Naive thymus-derived CD4-positive, alpha-beta T cell (primary cell): ENCODE measurements at regions not wholly inside any gene's neighbourhood (a gene's known extent, or its start where the extent isn't known, plus 50 kb on each side); places are given as distances from the start of the nearest gene placed in this dataset.
A peak's percentile ranks its signal among the peaks of the same experiment; 100 is the strongest.

ENCODE experiments used
- ATAC-seq: fragments of 150-1000 bp; cut with Tn5 transposase; 2 replicates; pipeline ENCODE4 v1.10.0; 2021; ENCODE audit warnings: mild to moderate bottlenecking, moderate library complexity
- CTCF ChIA-PET: fragments of 350-600 bp; sonication (Branson Sonifier 250); formaldehyde crosslinking; loops from one replicate; lab custom pipeline; 2021; ENCODE audit warnings: antibody characterized with exemption; lab: Charles Lee
- POLR2A ChIA-PET: fragments of 350-600 bp; sonication (Branson Sonifier 250); formaldehyde crosslinking; loops from one replicate; lab custom pipeline; 2021; ENCODE audit warnings: antibody characterized with exemption, inconsistent platforms; lab: Charles Lee
- DNase-seq, 9 donors: peaks; one replicate each; pipeline versions ENCODE4 v3.0.0 to v3.0.0-alpha.2; 2020 to 2022; ENCODE audit warnings: mixed read lengths in 1 of 9
- H3K27ac ChIP-seq: one replicate; pipeline ENCODE4 v1.7.0; 2013; ENCODE audit warnings: mild to moderate bottlenecking, low read depth, low read length, moderate library complexity
- H3K27me3 ChIP-seq, 2 donors: one replicate each; pipeline ENCODE4 v1.7.0; 2013; ENCODE audit warnings: low read length in 2 of 2, mild to moderate bottlenecking in 2 of 2, moderate library complexity in 2 of 2; ENCODE audit not compliant: control insufficient read depth in 2 of 2, insufficient read depth in 2 of 2
- H3K36me3 ChIP-seq, 3 experiments: 1 replicate in 2 of 3; 2 replicates in 1 of 3; pipeline ENCODE4 v1.7.0; 2013; ENCODE audit warnings: low read length in 3 of 3, mild to moderate bottlenecking in 3 of 3, moderate library complexity in 1 of 3; ENCODE audit not compliant: insufficient read depth in 3 of 3, control insufficient read depth in 2 of 3
- H3K4me1 ChIP-seq, 2 donors: one replicate each; pipeline ENCODE4 v1.7.0; 2013; ENCODE audit warnings: low read length in 2 of 2, mild to moderate bottlenecking in 2 of 2, moderate library complexity in 1 of 2; ENCODE audit not compliant: control insufficient read depth in 2 of 2, insufficient read depth in 2 of 2
- H3K4me3 ChIP-seq: 2 replicates; pipeline ENCODE4 v1.7.0; 2013; ENCODE audit warnings: mild to moderate bottlenecking, low read length
- H3K9me3 ChIP-seq, 3 experiments: 1 replicate in 2 of 3; 2 replicates in 1 of 3; pipeline ENCODE4 v1.7.0; 2013; ENCODE audit warnings: low read length in 3 of 3; ENCODE audit not compliant: control insufficient read depth in 2 of 3
- H3K27ac Mint-ChIP-seq, 9 donors: one replicate each; pipeline ENCODE4 v1.8.0; 2020 to 2022; ENCODE audit warnings: mixed read lengths in 9 of 9, mild to moderate bottlenecking in 8 of 9, moderate library complexity in 5 of 9, inconsistent platforms in 2 of 9
- H3K27me3 Mint-ChIP-seq, 5 donors: one replicate each; pipeline ENCODE4 v1.8.0; 2021 to 2022; ENCODE audit warnings: mixed read lengths in 5 of 5, mild to moderate bottlenecking in 1 of 5
- H3K36me3 Mint-ChIP-seq, 5 donors: one replicate each; pipeline ENCODE4 v1.8.0; 2020 to 2022; ENCODE audit warnings: mixed read lengths in 5 of 5, mild to moderate bottlenecking in 3 of 5, inconsistent platforms in 1 of 5
- H3K4me1 Mint-ChIP-seq, 7 donors: one replicate each; pipeline ENCODE4 v1.8.0; 2020 to 2022; ENCODE audit warnings: mixed read lengths in 7 of 7, mild to moderate bottlenecking in 3 of 7, inconsistent platforms in 1 of 7
- H3K4me3 Mint-ChIP-seq, 10 donors: one replicate each; pipeline ENCODE4 v1.8.0; 2020 to 2022; ENCODE audit warnings: mild to moderate bottlenecking in 10 of 10, mixed read lengths in 10 of 10, moderate library complexity in 6 of 10, inconsistent platforms in 2 of 10
- H3K9me3 Mint-ChIP-seq, 11 donors: one replicate each; pipeline ENCODE4 v1.8.0; 2020 to 2022; ENCODE audit warnings: mixed read lengths in 11 of 11, mild to moderate bottlenecking in 4 of 11, inconsistent platforms in 1 of 11, moderate library complexity in 1 of 11
- intact Hi-C, 2 donors: fragments of 100-400 bp; cut with micrococcal nuclease; formaldehyde crosslinking; loops; one replicate each; pipeline ENCODE4 v1.15.1; 2023

DNA sequence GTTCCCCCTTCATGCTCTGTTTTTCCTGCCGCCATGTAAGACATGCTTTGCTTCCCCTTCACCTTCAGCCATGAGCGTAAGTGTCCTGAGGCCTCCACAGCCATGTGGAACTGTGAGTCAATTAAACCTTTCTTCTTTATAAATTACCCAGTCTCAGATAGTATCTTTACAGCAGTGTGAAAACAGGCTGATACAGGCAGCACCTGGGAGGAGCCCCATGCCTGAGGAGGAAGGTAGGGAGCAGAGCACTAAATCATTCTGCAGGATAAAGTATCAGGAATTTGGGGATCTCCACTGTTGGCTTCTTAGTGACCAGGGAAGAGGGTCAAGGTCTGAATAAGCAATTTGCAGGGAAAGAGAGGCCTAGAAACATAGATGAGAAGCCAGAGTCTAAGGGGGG is 78.0 kb downstream of the KCNF1 start:
- no peak overlapping the region for H3K4me3 ChIP-seq
- CTCF ChIA-PET: no interaction called here
- ATAC-seq (no peak), DNase-seq (no peak)
- H3K4me3 Mint-ChIP-seq: no peak overlapping the region
- peaks cover 0 to 6% (median 2%) of the 10 kb centered on the region in 5 donors for H3K27me3 Mint-ChIP-seq
- H3K4me1 ChIP-seq: no peaks in the 10 kb centered on the region
- no peaks in the 10 kb centered on the region for H3K9me3 Mint-ChIP-seq
- peak overlapping the region in 1 of 9 donors; percentile 8 for H3K27ac Mint-ChIP-seq
- H3K4me1 Mint-ChIP-seq: no peaks in the 10 kb centered on the region
- no peaks in the 10 kb centered on the region for H3K9me3 ChIP-seq
- no peaks in the 10 kb centered on the region for H3K36me3 Mint-ChIP-seq
- H3K36me3 ChIP-seq: no peaks in the 10 kb centered on the region
- no peaks in the 10 kb centered on the region for H3K27me3 ChIP-seq
- POLR2A ChIA-PET: no interaction called here
- no peak overlapping the region for H3K27ac ChIP-seq
- intact Hi-C loops: no loop called here

DNA sequence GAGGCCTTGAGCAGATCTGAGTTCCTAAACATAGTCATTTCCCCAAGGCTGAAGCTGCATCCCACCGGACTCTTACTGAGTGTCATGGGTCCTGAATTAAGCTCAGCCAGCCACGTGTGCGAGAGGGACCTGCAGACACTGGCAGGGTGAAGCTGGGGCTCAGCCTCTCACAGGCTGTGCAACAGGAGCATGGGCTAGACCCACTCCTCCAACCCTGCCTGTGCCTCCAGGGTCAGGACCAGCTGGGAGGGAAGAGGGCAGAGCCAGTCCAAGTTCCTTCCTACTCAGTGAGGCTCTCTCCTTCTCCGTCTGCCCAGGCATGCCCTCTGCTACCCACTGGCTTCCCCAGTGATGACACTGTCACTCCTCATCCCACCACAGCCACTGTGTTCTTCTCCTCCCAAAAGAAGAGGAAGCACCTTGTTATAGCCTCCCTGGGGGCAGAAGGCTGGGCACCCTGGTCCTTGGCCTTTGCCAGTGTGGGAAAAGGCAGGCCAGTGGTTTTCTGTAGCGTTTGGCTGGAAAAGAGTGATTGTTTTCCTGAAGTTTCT is 78.9 kb downstream of the KCNF1 start:
- POLR2A ChIA-PET: no interaction called here
- DNase-seq (no peak), ATAC-seq (no peak)
- Histone ChIP-seq H3K4me3 (no peak overlapping the region), H3K27me3 (no peaks in the 10 kb centered on the region), H3K36me3 (no peaks in the 10 kb centered on the region), H3K9me3 (no peaks in the 10 kb centered on the region), H3K27ac (no peak overlapping the region), H3K4me1 (no peaks in the 10 kb centered on the region)
- CTCF ChIA-PET: no interaction called here
- intact Hi-C loops: no loop called here
- Mint-ChIP-seq H3K27me3 (peaks cover 0 to 6% (median 2%) of the 10 kb centered on the region in 5 donors), H3K4me3 (no peak overlapping the region), H3K27ac (no peak overlapping the region), H3K9me3 (peaks cover 0 to 1% (median 0%) of the 10 kb centered on the region in 11 donors), H3K36me3 (no peaks in the 10 kb centered on the region), H3K4me1 (no peaks in the 10 kb centered on the region)

DNA sequence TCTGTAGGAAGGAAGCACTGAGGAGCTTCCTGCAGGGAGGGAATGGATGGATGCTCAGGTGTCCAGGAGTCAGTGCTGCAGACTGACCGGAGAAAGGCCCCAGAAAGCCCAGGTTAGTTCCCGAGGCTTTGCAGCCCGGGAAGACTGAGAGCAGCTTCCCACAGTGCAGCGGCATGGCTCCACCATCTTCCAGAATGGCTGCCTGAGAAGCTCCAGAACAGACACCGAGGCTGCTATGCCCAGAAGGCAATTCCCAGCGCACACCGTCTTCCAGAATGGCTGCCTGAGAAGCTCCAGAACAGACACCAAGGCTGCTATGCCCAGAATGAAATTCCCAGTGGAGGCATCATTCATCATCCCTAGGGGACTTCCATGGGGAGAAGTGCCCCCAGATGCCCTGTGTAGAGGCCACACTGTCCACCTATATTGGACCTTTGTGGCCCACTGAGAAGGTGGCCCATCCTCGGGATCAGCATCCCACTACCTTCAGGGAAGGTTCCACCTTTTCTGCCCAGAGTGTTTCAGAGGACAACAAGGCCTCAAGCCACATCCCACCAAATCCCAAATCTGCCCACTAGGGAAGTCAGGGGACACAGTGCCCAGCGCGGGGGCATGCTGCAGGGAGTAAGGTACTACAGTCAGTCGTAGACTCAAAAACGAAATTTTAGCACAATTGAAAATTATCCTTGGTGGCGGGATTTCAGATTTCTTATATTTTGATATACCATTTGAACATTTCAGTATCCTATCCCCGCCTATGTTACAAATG is 80.5 kb downstream of the KCNF1 start:
- H3K27me3 Mint-ChIP-seq: peaks cover 0 to 6% (median 2%) of the 10 kb centered on the region in 5 donors
- ATAC-seq (no peak), DNase-seq (no peak)
- no peaks in the 10 kb centered on the region for H3K9me3 ChIP-seq
- H3K36me3 Mint-ChIP-seq: no peaks in the 10 kb centered on the region
- H3K9me3 Mint-ChIP-seq: peaks cover 0 to 2% (median 0%) of the 10 kb centered on the region in 11 donors
- no peaks in the 10 kb centered on the region for H3K36me3 ChIP-seq
- intact Hi-C loops: no loop called here
- H3K27me3 ChIP-seq: no peaks in the 10 kb centered on the region
- H3K27ac ChIP-seq: no peak overlapping the region
- H3K4me3 ChIP-seq: no peak overlapping the region
- no peaks in the 10 kb centered on the region for H3K4me1 Mint-ChIP-seq
- H3K4me1 ChIP-seq: no peaks in the 10 kb centered on the region
- CTCF ChIA-PET: interaction anchor here (0.6 kb wide), 1 partner anchor 176 kb away, joined by 3 read pairs; no protein-coding TSS in a partner anchor
- H3K27ac Mint-ChIP-seq: no peak overlapping the region
- POLR2A ChIA-PET: no interaction called here
- no peak overlapping the region for H3K4me3 Mint-ChIP-seq

DNA sequence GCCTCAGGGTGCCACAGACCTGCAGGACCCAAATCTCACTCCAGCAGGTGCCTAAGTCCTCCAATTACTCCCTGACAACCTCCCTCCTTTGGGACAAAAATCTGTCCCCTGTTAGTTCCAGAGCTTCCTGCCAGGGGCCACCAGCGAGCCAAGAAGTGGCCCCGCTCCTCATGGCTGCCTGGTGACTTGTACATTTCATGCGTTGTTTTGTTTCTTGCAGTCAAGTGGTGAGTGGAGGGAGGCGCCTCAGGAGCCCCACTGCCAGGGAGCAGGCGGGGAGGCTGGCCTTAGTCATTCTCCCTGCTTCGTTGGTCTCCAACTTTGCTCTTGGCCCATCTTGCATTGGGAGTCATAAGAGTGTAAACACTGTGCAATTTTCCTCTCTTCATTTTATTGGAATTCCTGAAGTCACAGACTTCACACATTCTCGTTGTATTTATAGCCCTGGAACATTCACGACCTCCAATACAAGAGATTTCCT is 81.3 kb downstream of the KCNF1 start:
- Mint-ChIP-seq H3K27me3 (peaks cover 0 to 6% (median 2%) of the 10 kb centered on the region in 5 donors), H3K27ac (no peak overlapping the region), H3K4me3 (no peak overlapping the region), H3K36me3 (no peaks in the 10 kb centered on the region), H3K4me1 (no peaks in the 10 kb centered on the region), H3K9me3 (peaks cover 0 to 2% (median 0%) of the 10 kb centered on the region in 11 donors)
- ATAC-seq (no peak), DNase-seq (no peak)
- Histone ChIP-seq H3K4me3 (no peak overlapping the region), H3K27ac (no peak overlapping the region), H3K27me3 (no peaks in the 10 kb centered on the region), H3K4me1 (no peaks in the 10 kb centered on the region), H3K36me3 (no peaks in the 10 kb centered on the region), H3K9me3 (no peaks in the 10 kb centered on the region)
- ChIA-PET POLR2A (no interaction called here), CTCF (no interaction called here)
- intact Hi-C loops: no loop called here

DNA sequence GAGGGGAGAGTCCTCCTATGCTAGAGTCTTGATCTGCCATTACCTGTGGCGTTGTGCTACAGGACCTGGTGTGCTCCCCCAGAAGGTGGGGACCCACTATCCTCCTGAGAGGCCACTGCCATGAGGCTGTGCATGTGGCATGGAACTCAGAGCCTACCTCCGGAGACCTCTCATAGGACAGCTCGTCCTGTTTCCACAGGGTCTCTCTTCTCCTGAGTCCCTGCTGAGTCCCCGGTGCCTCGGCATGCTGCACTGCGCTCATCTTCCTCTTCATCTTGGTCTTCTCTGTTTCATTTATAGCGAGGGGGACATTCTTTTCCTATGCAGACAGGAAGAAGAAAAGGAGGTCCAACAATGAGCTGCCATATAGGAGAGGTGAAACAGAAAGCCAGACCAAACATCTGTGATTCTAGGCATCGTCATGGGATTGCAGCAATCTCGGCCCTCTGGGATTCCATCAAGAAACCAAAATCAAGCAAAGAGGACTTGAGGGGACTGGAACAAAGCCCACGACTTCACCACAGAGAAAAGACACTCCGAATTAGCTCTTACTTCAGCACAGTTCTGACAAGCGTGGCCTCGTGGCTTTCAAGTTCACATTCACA is 83.7 kb downstream of the KCNF1 start:
- H3K4me1 ChIP-seq: no peaks in the 10 kb centered on the region
- no peaks in the 10 kb centered on the region for H3K9me3 ChIP-seq
- no peaks in the 10 kb centered on the region for H3K36me3 Mint-ChIP-seq
- H3K4me3 Mint-ChIP-seq: no peak overlapping the region
- H3K27me3 ChIP-seq: no peaks in the 10 kb centered on the region
- POLR2A ChIA-PET: no interaction called here
- H3K4me3 ChIP-seq: no peak overlapping the region
- DNase-seq: no peak
- ATAC-seq: no peak
- H3K27ac Mint-ChIP-seq: no peak overlapping the region
- H3K27me3 Mint-ChIP-seq: peaks cover 0 to 6% (median 0%) of the 10 kb centered on the region in 5 donors
- no peaks in the 10 kb centered on the region for H3K36me3 ChIP-seq
- intact Hi-C loops: no loop called here
- CTCF ChIA-PET: no interaction called here
- H3K4me1 Mint-ChIP-seq: no peaks in the 10 kb centered on the region
- H3K9me3 Mint-ChIP-seq: peaks cover 0 to 2% (median 0%) of the 10 kb centered on the region in 11 donors
- no peak overlapping the region for H3K27ac ChIP-seq

DNA sequence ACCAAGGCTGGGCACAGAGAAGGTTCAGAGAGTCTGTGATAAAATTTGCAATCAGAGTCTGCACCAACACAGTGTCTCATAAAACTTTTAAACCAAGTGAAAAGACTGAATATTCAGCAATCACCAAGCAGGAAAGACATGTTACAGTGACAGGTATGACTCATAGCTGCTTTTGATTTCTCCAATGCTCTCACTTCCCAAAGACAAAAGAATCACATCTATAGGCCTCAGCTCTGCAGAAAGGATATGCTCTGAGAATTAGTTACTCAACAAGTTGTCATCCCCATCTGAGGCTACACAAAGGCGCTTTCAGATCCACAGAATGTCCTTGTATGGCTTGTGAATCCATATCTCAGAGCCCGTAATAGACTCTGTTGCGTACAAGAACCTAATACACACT is 92.5 kb downstream of the KCNF1 start:
- intact Hi-C loops: no loop called here
- Mint-ChIP-seq H3K27me3 (peaks cover 0 to 25% (median 16%) of the 10 kb centered on the region in 5 donors), H3K4me1 (no peaks in the 10 kb centered on the region), H3K36me3 (no peaks in the 10 kb centered on the region), H3K27ac (no peak overlapping the region), H3K4me3 (no peak overlapping the region), H3K9me3 (peaks cover 0 to 8% (median 0%) of the 10 kb centered on the region in 11 donors)
- DNase-seq (no peak), ATAC-seq (no peak)
- ChIA-PET POLR2A (no interaction called here), CTCF (no interaction called here)
- no peak overlapping the region for H3K4me3 ChIP-seq
- no peaks in the 10 kb centered on the region for H3K27me3 ChIP-seq
- no peak overlapping the region for H3K27ac ChIP-seq
- H3K36me3 ChIP-seq: no peaks in the 10 kb centered on the region
- H3K4me1 ChIP-seq: no peaks in the 10 kb centered on the region
- no peaks in the 10 kb centered on the region for H3K9me3 ChIP-seq
